ENCODE measurements at regions not wholly inside any gene's neighbourhood (a gene's known extent, or its start where the extent isn't known, plus 50 kb on each side); places are given as distances from the start of the nearest gene placed in this dataset.

DNA sequence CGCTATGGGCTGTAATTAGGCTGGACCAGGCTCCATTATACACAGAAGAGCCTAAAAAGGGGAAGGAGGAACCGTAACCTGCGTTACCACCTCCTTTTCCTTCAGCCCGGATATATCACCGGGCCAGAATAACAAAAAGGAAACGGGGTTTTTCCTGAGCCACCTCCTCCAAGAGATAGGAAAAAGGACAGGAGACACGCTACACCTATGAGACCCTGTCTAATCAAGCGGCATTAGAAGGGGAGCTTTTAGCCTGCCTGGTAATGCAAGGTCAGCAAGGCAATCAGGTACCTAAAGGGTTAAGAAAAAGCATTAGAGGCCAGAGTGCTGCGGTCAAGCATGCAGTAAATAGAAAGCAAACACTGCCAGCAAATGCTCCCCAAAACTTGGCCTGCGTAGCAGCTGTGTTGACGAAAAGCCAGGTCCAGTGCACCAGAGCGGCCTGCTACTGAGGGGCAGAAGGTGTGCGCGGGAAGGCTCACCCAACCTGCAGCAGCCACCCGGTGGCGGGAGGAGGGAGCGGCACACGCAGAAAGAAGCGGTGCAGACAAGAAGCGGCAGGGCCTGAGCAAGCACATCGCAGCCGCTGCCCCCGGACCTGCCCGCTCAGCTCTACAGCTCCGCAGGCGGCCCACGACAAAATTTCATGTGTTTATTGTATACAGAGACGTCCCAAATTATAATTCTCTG, 1466.1 kb downstream of the UQCRFS1 start:
- TF ChIP-seq, protein P1, sequence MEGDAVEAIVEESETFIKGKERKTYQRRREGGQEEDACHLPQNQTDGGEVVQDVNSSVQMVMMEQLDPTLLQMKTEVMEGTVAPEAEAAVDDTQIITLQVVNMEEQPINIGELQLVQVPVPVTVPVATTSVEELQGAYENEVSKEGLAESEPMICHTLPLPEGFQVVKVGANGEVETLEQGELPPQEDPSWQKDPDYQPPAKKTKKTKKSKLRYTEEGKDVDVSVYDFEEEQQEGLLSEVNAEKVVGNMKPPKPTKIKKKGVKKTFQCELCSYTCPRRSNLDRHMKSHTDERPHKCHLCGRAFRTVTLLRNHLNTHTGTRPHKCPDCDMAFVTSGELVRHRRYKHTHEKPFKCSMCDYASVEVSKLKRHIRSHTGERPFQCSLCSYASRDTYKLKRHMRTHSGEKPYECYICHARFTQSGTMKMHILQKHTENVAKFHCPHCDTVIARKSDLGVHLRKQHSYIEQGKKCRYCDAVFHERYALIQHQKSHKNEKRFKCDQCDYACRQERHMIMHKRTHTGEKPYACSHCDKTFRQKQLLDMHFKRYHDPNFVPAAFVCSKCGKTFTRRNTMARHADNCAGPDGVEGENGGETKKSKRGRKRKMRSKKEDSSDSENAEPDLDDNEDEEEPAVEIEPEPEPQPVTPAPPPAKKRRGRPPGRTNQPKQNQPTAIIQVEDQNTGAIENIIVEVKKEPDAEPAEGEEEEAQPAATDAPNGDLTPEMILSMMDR (IDR thresholded peaks at IDR 0.05): no peak

DNA sequence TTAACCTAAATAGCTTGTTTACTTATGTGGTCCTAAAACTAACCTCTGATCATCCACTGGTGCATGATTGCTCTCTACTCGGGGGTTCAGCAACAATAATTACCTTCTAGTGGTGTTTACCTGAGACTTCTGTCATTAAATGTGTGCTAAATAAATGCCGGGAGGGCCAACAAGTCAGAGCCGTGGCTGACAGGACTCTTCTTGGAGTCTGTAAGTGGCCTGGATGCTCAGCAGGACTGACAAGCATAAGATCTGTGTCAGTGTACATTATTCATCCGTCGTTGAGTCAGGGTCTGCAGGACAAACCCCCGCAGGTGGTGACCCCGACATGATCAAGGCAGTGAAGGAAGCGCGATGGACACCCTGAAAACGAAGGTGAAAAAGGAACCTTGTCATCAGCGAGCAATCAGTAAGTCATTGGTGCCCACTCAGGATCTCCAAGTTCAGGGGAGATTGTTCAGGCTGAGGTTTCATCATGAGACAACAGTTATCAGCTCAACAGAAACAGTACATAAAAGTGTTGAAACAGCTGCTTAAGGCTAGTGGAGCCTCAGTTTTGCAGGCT, 1466.9 kb downstream of the UQCRFS1 start:
- TF ChIP-seq, protein P1 (IDR thresholded peaks at IDR 0.05): no peak

DNA sequence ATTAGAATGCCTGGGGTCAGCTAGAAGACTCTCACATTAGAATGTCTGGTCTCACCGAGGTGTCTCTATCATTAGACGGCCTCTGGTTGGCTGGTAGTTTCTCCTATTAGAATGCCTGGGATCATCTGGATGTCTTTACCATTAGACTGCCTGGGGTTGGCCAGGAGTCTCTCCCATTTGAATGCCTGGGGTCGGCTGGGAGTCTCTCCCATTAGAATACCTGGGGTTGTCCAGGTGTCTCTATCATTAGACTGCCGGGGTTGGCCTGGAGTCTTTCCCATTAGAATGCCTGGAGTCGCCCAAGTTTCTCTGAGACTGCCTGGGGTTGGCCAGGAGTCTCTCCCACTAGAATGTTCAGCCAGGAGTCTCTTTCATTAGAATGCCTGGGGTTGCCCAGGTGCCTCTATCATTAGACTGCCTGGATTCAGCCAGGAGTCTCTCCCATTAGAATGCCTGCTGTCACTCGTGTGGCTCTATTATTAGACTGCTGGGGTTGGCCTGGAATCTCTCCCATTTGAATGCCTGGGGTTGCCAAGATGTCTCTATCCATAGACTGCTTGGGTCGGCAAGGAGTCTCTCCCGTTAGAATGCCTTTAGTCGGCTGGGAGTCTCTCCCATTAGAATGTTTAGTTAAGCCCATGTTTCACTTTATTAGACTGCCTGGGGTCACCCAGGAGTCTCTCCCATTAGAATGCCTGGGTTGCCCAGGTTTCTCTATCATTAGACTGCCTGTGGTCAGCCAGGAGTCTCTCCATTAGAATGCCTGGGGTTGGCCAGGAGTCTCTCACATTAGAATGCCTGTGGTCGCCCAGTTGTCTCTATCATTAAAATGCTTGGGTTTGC, 1467.8 kb downstream of the UQCRFS1 start:
- TF ChIP-seq, protein P1 (IDR thresholded peaks at IDR 0.05): no peak

DNA sequence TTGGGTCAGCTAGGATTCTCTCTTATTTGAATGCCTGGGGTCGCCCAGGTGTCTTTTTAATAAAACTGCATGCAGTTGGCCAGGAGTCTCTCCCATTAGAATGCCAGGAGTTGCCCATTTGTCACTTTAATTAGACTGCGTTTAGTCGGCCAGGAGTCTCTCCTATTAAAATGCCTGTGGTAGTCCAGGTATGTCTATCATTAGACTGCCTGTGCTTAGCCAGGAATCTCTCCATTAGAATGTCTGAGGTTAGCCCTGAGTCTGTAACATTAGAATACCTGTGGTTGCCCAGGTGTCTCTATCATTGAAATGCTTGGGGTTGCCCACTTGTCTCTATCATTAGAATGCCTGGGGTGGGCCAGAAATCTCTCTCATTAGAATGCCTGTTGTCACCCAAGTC, 1470.9 kb downstream of the UQCRFS1 start:
- TF ChIP-seq, protein P1 (IDR thresholded peaks at IDR 0.05): no peak

DNA sequence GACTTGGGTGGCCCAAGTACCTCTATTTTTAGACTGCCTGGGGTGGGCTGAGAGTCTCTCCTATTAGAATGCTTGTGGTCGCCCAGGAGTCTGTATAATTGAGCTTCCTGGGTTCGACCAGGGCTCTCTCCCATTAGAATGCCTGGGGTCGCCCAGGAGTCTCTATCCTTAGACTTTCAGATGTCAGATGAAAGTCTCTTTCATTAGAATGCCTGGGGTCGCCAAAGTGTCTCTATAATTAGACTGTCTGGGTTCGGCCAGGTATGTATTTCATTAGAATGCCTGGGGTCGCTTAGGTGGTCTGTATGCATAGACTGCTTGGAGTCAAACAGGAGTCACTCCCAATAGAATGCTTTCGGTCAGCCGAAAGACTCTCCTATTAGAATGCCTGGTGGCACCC, 1471.7 kb downstream of the UQCRFS1 start:
- TF ChIP-seq, protein P1 (IDR thresholded peaks at IDR 0.05): no peak

DNA sequence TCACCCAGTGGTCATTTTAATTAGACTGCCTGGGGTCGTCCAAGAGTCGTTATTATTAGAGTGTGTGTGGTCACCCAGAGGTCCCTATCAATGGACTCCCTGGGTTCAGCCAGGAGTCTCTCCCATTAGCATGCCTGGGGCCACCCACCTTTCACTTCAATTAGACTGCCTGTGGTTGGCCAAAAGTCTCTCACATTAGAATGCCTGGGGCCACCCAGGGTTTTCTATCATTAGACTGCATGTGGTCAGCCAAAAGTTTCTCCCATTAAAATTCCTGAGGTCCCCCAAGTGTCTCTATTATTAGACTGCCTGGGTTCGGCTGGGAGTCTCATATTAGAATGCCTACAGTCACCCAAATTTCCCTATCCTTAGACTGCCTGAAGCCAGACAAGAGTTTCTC, 1472.6 kb downstream of the UQCRFS1 start:
- TF ChIP-seq, protein P1 (IDR thresholded peaks at IDR 0.05): no peak

DNA sequence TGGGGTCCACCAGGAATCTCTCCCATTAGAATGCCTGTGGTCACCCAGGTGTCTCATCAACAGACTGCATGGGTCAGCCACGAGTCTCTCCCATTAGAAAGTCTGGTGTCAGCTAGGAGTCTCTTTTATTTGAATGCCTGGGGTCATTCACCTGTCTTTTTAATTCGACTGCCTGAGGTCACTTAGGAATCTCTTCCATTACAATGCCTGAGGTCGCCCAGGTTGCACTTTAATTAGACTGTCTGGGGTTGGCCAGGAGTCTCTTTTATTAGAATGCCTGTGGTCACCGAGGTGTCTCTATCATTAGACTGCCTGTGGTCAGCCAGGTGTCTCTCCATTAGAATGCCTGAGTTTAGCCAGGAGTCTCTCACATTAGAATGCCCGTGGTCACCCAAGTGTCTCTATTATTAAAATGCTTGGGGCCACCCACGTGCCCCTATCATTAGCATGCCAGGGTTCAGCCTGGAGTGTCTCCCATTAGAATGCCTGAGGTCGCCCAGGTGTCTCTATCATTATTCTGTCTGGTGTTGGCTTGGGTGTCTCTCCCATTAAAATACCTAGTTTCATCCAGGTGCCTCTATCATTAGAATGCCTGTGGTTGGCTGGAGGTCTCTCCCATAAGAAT, 1474.3 kb downstream of the UQCRFS1 start:
- TF ChIP-seq, protein P1 (IDR thresholded peaks at IDR 0.05): no peak

Data from LNCAP (cell line).